NCI-H524 (cell line): ENCODE measurements at regions not wholly inside any gene's neighbourhood (a gene's known extent, or its start where the extent isn't known, plus 50 kb on each side); places are given as distances from the start of the nearest gene placed in this dataset.

Experiments
- DNase-seq, 2 experiments: peaks; one replicate each; lab custom pipeline; 2025; lab: John Stamatoyannopoulos, UW

- DNase-seq = no peak
Observed at GRCh38 chr11:19560156-19560555, 152.5 kb upstream of the NAV2 start.

GRCh38 chr11:19559746-19560145 lies 152.9 kb upstream of the NAV2 start:
- no peak for DNase-seq

GRCh38 chr11:19558189-19558986 lies 154.2 kb upstream of the NAV2 start:
- peak in 1 of 2 experiments; percentile 42 for DNase-seq

GRCh38 chr11:19557720-19558140 lies 154.9 kb upstream of the NAV2 start:
- peak; percentile 32 to 74 for DNase-seq

GRCh38 chr11:19557185-19557584 lies 155.5 kb upstream of the NAV2 start:
- no peak for DNase-seq

- no peak for DNase-seq
Observed at GRCh38 chr11:19555266-19555665, 157.4 kb upstream of the NAV2 start.

- peak; percentile 24 to 78 for DNase-seq
Observed at GRCh38 chr11:19553683-19554333, 158.8 kb upstream of the NAV2 start.

GRCh38 chr11:19552656-19553260 lies 159.9 kb upstream of the NAV2 start:
- DNase-seq = no peak

- DNase-seq = peak; percentile 73 to 85
Observed at GRCh38 chr11:19552161-19552560, 160.5 kb upstream of the NAV2 start.

- no peak for DNase-seq
Observed at GRCh38 chr11:19551457-19551856, 161.2 kb upstream of the NAV2 start.

GRCh38 chr11:19547044-19547443 lies 165.6 kb upstream of the NAV2 start:
- DNase-seq = no peak

GRCh38 chr11:19546325-19546724 lies 166.3 kb upstream of the NAV2 start:
- DNase-seq = peak in 1 of 2 experiments; percentile 18

GRCh38 chr11:19541521-19542049 lies 171.1 kb upstream of the NAV2 start:
- peak; percentile 19 to 47 for DNase-seq

GRCh38 chr11:19539861-19540260 lies 172.8 kb upstream of the NAV2 start:
- DNase-seq = no peak

GRCh38 chr11:19537803-19538453 lies 174.7 kb upstream of the NAV2 start:
- no peak for DNase-seq

- DNase-seq = peak; percentile 38 to 85
Observed at GRCh38 chr11:19536131-19536530, 176.5 kb upstream of the NAV2 start.

GRCh38 chr11:19530505-19530904 lies 182.1 kb upstream of the NAV2 start:
- no peak for DNase-seq

- DNase-seq = no peak
Observed at GRCh38 chr11:19526119-19526518, 186.5 kb upstream of the NAV2 start.

- DNase-seq = no peak
Observed at GRCh38 chr11:19525714-19526113, 186.9 kb upstream of the NAV2 start.

- DNase-seq = no peak
Observed at GRCh38 chr11:19525276-19525675, 187.4 kb upstream of the NAV2 start.

GRCh38 chr11:19524171-19524671 lies 188.4 kb upstream of the NAV2 start:
- DNase-seq = peak; percentile 64 to 89

- DNase-seq = no peak
Observed at GRCh38 chr11:19520681-19521080, 192.0 kb upstream of the NAV2 start.
